ENCODE measurements at regions not wholly inside any gene's neighbourhood (a gene's known extent, or its start where the extent isn't known, plus 50 kb on each side); places are given as distances from the start of the nearest gene placed in this dataset.

DNA sequence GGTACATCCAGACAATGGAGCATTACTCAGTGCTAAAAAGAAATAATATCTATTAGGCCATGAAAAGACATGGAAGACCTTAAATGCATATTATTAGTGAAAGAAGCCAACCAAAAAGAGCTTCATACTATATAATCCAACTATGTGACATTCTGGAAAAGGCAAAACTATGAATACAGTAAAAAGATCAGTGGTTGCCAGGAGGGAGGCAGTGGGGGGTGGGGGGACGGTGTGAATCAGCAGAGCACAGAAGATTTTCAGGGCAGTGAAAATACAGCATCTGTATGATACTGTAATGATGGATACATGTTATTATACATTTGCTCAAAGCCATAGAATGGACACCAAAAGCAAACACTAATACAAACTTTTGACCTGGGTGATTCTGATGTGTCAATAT is 339.4 kb upstream of the SNX7 start:
- Histone ChIP-seq H3K27ac (peak overlapping the region; percentile 99), H3K27me3 (replicated peaks) (no peaks in the 10 kb centered on the region), H3K4me3 (no peak overlapping the region), H3K9me3 (replicated peaks) (no peaks in the 10 kb centered on the region), H3K4me1 (replicated peaks) (peaks cover 54% of the 10 kb centered on the region), H3K36me3 (no peaks in the 10 kb centered on the region)
- no peak for DNase-seq (ENCODE audit: low read depth in 1 of 2, low spot score in 2 of 2)

DNA sequence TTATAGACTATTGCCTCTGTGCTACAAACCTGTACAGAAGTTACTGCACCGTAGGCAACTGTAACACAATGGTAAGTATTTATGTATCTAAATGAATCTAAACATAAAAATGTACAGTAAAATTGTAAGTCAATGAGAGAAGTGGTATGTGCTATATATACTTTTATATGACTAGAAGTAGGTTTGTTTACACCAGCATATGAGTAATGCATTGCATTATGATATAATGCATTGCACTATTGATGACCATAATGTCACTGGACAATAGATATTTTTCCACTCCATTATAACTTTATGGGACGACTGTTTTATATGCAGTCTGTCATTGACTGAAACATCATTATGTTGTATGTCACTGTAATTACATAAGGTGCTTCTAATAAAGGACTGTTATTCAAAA is 340.3 kb upstream of the SNX7 start:
- Histone ChIP-seq H3K9me3 (replicated peaks) (no peaks in the 10 kb centered on the region), H3K27me3 (replicated peaks) (no peaks in the 10 kb centered on the region), H3K4me1 (replicated peaks) (peaks cover 52% of the 10 kb centered on the region), H3K4me3 (no peak overlapping the region), H3K27ac (no peak overlapping the region), H3K36me3 (no peaks in the 10 kb centered on the region)
- no peak for DNase-seq (ENCODE audit: low read depth in 1 of 2, low spot score in 2 of 2)

DNA sequence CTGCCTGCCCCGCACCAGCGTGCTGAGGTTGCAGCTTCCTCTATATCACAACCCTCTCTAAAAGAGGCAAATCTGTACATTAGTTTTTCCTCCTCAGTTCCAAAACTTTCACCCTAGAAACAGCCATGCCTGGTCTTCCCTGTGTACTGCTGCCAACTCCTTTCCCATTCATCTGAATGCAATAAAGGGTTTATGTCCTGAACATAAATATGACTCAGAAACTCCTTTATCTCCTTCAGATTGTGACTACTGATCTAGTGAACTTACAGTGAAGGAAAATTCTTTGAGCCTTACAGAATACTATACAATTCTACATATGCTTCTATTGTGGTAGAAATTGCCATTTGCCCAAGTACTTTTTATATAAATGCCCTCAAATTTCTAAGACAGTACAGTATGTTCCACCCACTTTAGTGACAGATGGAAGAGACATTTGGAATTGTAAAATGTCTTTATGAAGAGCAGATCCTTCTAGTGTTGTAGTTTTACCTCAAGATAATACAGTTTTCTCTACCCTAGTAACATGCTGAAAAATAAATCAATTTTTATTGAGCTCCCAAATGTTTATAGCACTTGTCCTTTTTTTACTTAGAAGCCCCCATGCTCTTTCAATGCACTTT is 345.1 kb upstream of the SNX7 start:
- Histone ChIP-seq H3K27me3 (replicated peaks) (no peaks in the 10 kb centered on the region), H3K27ac (peak overlapping the region; percentile 56), H3K4me1 (replicated peaks) (peaks cover 40% of the 10 kb centered on the region), H3K9me3 (replicated peaks) (no peaks in the 10 kb centered on the region), H3K4me3 (no peak overlapping the region), H3K36me3 (no peaks in the 10 kb centered on the region)
- DNase-seq (ENCODE audit: low read depth in 1 of 2, low spot score in 2 of 2) = peak in 1 of 2 experiments; percentile 50

DNA sequence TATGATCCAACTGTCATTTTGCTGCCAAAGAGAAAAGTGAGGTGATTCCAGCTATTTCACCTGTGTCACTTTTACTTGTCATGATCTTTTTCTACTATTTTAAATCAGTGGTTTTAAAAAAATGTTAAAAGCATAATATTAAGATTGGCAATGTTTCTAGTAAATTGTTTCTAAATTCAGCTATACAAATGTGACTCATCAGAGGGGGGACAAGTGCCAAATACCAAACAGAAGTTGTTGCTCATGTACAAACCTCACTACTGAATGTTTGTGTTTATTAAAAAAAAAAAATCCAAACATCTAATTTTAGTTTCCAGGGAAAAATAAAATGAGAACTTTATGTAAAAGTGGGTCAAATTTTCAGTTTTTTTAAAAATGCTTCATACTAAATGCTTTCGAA is 346.2 kb upstream of the SNX7 start:
- peaks cover 40% of the 10 kb centered on the region for H3K4me1 ChIP-seq (replicated peaks)
- no peaks in the 10 kb centered on the region for H3K9me3 ChIP-seq (replicated peaks)
- H3K27ac ChIP-seq = peak overlapping the region; percentile 56
- DNase-seq (ENCODE audit: low read depth in 1 of 2, low spot score in 2 of 2) = peak in 1 of 2 experiments; percentile 49
- no peaks in the 10 kb centered on the region for H3K27me3 ChIP-seq (replicated peaks)
- no peak overlapping the region for H3K4me3 ChIP-seq
- H3K36me3 ChIP-seq = no peaks in the 10 kb centered on the region

DNA sequence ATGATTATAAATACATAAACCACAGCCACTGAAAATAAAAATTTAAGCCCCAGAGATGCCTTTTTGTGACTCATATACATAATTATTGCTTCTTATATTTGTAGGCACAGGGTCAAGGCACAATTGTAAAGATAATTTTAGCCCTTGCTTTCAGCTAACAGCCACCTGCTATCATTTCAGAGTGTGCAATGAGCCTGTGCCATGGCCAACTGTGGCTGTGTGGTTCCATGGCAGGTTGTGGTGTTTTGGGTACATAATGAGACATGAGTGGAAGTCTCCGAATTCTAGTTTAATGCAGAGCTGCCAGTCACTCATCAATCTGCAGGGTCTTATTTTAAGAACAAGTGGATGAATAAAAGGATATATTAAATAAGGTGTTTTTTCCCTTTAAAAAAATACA is 346.9 kb upstream of the SNX7 start:
- H3K36me3 ChIP-seq = no peaks in the 10 kb centered on the region
- no peak overlapping the region for H3K4me3 ChIP-seq
- H3K27me3 ChIP-seq (replicated peaks) = no peaks in the 10 kb centered on the region
- DNase-seq (ENCODE audit: low read depth in 1 of 2, low spot score in 2 of 2) = no peak
- H3K9me3 ChIP-seq (replicated peaks) = no peaks in the 10 kb centered on the region
- peaks cover 40% of the 10 kb centered on the region for H3K4me1 ChIP-seq (replicated peaks)
- H3K27ac ChIP-seq = no peak overlapping the region

DNA sequence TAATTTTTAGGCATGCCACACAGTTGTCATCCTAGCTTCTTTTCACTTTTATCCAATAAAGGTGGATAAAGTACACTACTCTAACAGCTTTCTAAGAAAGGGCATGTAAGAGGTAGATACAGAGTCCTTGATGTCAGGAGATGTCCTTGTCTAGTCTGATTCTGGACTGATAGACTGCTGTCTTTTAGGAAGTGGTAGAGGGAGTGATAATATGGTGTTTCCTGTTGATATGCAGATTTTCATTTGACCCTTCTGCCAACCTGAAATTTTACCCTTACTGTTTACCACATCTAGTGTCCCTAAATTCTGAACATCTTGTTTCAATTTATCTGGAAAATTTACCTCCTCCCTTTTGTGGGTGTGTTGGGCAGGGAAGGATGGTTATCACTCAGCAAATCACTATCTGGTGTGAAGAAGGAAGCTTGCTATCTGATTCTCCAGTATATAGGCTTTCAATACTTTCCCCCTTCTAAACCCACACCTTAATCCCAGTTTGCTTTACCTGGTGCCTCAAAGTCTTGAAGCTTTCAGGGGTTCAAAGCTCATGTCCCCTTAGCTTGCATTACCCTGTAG is 354.9 kb upstream of the SNX7 start:
- H3K27ac ChIP-seq = no peak overlapping the region
- H3K9me3 ChIP-seq (replicated peaks) = no peaks in the 10 kb centered on the region
- no peak for DNase-seq (ENCODE audit: low read depth in 1 of 2, low spot score in 2 of 2)
- H3K27me3 ChIP-seq (replicated peaks) = no peaks in the 10 kb centered on the region
- no peaks in the 10 kb centered on the region for H3K4me1 ChIP-seq (replicated peaks)
- no peak overlapping the region for H3K4me3 ChIP-seq
- no peaks in the 10 kb centered on the region for H3K36me3 ChIP-seq

DNA sequence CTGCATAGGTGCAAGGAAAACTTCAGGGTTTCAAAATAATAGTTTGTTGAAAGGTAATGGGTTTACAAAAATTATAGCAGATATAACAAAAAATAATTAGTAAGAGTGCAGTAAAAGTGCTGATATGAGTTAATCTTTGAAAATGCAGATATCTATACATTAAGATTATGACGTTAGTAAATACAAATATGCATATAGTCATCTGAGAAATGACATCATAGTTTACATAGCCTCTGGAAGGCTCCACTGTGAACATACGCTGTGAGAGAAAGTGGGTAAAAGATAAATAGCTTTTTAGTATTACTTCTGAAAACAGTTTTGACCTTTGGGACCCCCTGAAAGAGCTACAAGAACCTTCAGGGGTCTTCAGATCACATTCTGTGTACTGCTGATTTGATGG is 356.2 kb upstream of the SNX7 start:
- Histone ChIP-seq H3K27ac (no peak overlapping the region), H3K4me1 (replicated peaks) (no peaks in the 10 kb centered on the region), H3K9me3 (replicated peaks) (no peaks in the 10 kb centered on the region), H3K36me3 (no peaks in the 10 kb centered on the region), H3K27me3 (replicated peaks) (no peaks in the 10 kb centered on the region), H3K4me3 (no peak overlapping the region)
- no peak for DNase-seq (ENCODE audit: low read depth in 1 of 2, low spot score in 2 of 2)

DNA sequence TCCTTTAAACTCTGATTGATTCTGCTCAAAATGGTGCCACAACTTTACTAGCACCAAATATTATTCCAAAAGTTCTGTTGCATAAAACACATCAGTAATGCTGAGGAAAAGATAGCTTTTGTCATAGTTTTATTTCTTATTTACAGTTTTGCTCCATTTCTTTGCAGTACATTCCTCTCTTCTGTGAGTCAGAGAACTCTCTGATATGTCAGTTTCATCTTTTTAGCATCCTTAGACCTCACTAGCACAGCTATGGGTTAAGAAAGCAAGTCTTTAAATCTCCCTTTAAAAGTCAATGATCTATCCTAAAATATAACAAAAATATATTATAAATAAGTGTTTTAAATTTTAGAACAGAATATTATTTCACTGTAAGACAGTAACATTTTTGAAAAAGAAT is 356.6 kb upstream of the SNX7 start:
- Histone ChIP-seq H3K9me3 (replicated peaks) (no peaks in the 10 kb centered on the region), H3K4me3 (no peak overlapping the region), H3K27me3 (replicated peaks) (no peaks in the 10 kb centered on the region), H3K36me3 (no peaks in the 10 kb centered on the region), H3K4me1 (replicated peaks) (no peaks in the 10 kb centered on the region), H3K27ac (no peak overlapping the region)
- DNase-seq (ENCODE audit: low read depth in 1 of 2, low spot score in 2 of 2) = no peak

DNA sequence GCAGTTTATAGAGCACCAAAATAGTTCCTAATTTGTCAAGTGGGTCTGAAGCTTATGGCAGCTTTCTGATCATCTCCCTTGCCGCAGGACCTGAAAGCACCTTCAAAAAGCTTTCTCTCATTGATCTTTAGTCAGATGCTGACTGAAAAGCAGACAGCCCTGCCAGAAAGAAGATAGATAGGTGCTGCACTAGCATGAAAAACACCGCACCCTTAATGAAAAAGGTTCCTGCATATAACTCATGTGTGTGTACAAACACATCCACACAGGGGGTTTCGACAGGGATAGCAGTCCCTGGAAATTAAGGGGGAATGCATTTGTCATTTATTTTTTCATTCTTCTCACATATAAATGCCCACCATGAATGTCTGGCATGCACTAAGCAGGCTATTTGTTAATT is 361.7 kb upstream of the SNX7 start:
- no peak for DNase-seq (ENCODE audit: low read depth in 1 of 2, low spot score in 2 of 2)
- no peaks in the 10 kb centered on the region for H3K9me3 ChIP-seq (replicated peaks)
- no peaks in the 10 kb centered on the region for H3K4me1 ChIP-seq (replicated peaks)
- H3K27ac ChIP-seq = no peak overlapping the region
- no peaks in the 10 kb centered on the region for H3K27me3 ChIP-seq (replicated peaks)
- no peaks in the 10 kb centered on the region for H3K36me3 ChIP-seq
- no peak overlapping the region for H3K4me3 ChIP-seq

DNA sequence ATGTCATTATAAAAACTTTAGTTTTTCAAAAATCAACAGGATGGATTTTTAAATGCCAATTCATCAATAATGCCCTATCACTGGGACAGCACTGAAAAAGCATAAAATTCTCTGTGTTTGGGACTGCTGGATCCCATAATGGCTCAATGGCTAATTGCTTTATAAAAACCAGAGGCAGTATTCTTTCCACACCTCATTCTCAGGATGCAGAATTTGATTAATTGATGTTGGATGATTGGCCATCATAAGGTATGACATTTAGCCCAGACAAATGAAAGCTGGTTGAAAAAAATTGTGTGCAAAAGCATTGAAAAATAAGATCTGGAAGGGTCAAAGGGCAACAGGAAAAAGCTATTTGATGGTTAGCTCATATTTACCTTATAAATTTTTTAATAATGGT is 362.2 kb upstream of the SNX7 start:
- no peaks in the 10 kb centered on the region for H3K27me3 ChIP-seq (replicated peaks)
- no peak for DNase-seq (ENCODE audit: low read depth in 1 of 2, low spot score in 2 of 2)
- no peak overlapping the region for H3K27ac ChIP-seq
- H3K9me3 ChIP-seq (replicated peaks) = no peaks in the 10 kb centered on the region
- H3K4me1 ChIP-seq (replicated peaks) = no peaks in the 10 kb centered on the region
- H3K36me3 ChIP-seq = no peaks in the 10 kb centered on the region
- H3K4me3 ChIP-seq = no peak overlapping the region

DNA sequence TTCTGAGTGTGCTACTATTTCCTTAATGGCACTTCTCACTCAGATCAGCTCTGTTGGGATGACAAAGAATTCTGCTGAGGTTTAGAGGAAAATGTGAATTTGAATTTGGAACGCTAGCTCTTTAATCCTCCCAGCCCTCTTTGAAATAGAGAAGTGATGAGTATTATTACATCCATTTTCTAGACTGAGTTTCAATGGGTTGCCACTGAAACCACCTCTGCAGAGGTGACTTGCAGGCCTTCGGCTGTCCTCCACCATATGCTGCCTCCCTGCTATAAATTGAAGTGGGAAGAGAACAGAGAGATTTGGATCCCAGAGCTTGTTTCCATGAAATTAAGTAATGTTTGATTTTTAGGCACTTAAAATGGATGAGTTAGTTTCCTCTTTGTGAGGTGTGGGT is 363.2 kb upstream of the SNX7 start:
- Histone ChIP-seq H3K27ac (no peak overlapping the region), H3K4me1 (replicated peaks) (no peaks in the 10 kb centered on the region), H3K9me3 (replicated peaks) (no peaks in the 10 kb centered on the region), H3K27me3 (replicated peaks) (no peaks in the 10 kb centered on the region), H3K4me3 (no peak overlapping the region), H3K36me3 (no peaks in the 10 kb centered on the region)
- DNase-seq (ENCODE audit: low read depth in 1 of 2, low spot score in 2 of 2) = no peak

DNA sequence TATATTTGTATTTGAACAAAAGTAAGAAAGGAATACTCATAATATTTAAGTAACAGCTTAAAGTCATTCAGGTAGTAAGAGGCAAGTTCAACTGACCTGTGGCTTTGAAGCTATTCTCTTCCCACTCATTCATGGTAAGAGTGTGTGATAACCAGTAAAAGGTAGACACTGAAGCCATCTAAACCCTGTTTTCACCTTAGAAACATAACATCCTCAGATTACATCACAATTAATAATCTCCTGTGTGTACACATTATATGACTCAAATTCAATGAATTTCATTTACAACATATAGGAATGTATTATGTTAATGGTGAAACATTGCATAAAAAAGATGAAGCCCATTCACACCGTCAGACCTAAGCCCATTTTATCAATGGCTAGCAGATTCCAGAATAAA is 364.8 kb upstream of the SNX7 start:
- DNase-seq (ENCODE audit: low read depth in 1 of 2, low spot score in 2 of 2) = no peak

DNA sequence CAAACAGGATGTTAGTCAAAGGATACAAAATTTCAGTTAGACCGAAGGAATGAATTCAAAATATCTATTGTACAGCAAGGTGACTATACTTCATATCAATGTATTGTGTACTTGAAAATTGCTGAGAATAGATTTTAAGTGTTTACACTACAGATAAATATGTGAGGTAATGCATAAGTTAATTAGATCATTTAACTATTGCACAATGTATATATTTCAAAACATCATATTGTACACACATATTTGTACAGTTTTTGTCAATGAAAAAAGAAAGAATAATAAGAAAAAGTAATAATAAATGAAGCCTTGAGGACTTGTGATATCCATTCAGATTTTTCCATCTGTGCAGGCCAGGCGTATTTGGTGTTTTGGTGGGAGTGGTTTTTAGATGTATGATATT is 367.4 kb upstream of the SNX7 start:
- H3K4me1 ChIP-seq (replicated peaks) = no peaks in the 10 kb centered on the region
- no peaks in the 10 kb centered on the region; the same call in 1 of the 2 replicates for H3K27me3 ChIP-seq (replicated peaks)
- no peaks in the 10 kb centered on the region for H3K36me3 ChIP-seq
- no peak overlapping the region for H3K27ac ChIP-seq
- no peak for DNase-seq (ENCODE audit: low read depth in 1 of 2, low spot score in 2 of 2)
- no peak overlapping the region for H3K4me3 ChIP-seq
- H3K9me3 ChIP-seq (replicated peaks) = no peaks in the 10 kb centered on the region

More for the DNA sequence above, 364.8 kb upstream of the SNX7 start:
- Histone ChIP-seq H3K9me3 (replicated peaks) (no peaks in the 10 kb centered on the region), H3K27ac (no peak overlapping the region), H3K4me3 (no peak overlapping the region), H3K4me1 (replicated peaks) (no peaks in the 10 kb centered on the region), H3K36me3 (no peaks in the 10 kb centered on the region), H3K27me3 (replicated peaks) (no peaks in the 10 kb centered on the region)

DNA sequence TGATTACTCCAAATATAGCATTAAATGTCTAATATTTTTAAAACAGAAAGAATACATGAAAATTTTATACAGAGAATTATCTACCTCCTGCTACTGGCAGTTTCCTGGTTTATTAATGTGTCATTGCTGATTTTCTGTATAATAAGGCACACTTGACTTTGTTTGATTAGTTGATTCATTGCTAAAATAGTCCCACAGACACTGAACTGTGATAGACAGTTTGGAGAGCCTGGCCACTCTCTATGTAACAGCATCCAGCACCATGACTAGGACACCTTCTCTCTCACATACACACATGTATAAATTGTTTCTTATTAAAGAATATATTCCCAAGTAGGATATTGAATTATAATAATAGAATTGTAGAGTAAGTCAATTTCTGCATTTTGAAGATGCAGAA is 368.5 kb upstream of the SNX7 start:
- H3K27me3 ChIP-seq (replicated peaks) = no peaks in the 10 kb centered on the region; the same call in 1 of the 2 replicates
- H3K9me3 ChIP-seq (replicated peaks) = no peaks in the 10 kb centered on the region
- H3K36me3 ChIP-seq = no peaks in the 10 kb centered on the region
- H3K4me1 ChIP-seq (replicated peaks) = no peaks in the 10 kb centered on the region
- DNase-seq (ENCODE audit: low read depth in 1 of 2, low spot score in 2 of 2) = no peak
- no peak overlapping the region for H3K4me3 ChIP-seq
- H3K27ac ChIP-seq = no peak overlapping the region

DNA sequence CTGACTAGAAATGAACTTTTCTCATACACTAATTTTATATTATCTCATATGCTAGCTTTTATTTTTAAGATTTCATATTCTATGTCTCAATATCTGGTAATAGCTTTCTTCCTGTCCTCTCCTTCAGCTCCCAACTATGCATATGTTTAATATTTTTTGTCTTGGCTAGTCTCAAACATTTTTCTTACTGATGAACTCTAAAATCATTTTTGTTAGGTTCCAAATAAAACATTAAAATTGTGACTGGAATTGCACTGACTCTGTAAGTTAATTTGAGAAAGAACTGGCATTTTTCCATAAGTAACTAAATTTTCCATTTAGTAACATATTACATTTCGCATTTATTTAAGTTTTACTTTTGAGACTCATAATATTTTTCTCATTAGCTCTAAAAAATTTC is 368.5 kb upstream of the DPYD start:
- DNase-seq (ENCODE audit: low read depth in 1 of 2, low spot score in 2 of 2) = no peak
- H3K4me1 ChIP-seq (replicated peaks) = no peaks in the 10 kb centered on the region
- H3K9me3 ChIP-seq (replicated peaks) = no peaks in the 10 kb centered on the region
- H3K27ac ChIP-seq = no peak overlapping the region
- H3K4me3 ChIP-seq = no peak overlapping the region
- H3K27me3 ChIP-seq (replicated peaks) = no peaks in the 10 kb centered on the region; the same call in 1 of the 2 replicates
- H3K36me3 ChIP-seq = no peaks in the 10 kb centered on the region
